GM18508 (cell line): ENCODE measurements at regions not wholly inside any gene's neighbourhood (a gene's known extent, or its start where the extent isn't known, plus 50 kb on each side); places are given as distances from the start of the nearest gene placed in this dataset.
A peak's percentile ranks its signal among the peaks of the same experiment; 100 is the strongest.

ENCODE experiments used
- ATAC-seq: cut with Tn5 transposase; IDR thresholded peaks from one replicate; pipeline ENCODE4 v1.9.1; 2021; ENCODE audit warnings: moderate number of reproducible peaks; ENCODE audit not compliant: insufficient read depth, unreplicated experiment

DNA sequence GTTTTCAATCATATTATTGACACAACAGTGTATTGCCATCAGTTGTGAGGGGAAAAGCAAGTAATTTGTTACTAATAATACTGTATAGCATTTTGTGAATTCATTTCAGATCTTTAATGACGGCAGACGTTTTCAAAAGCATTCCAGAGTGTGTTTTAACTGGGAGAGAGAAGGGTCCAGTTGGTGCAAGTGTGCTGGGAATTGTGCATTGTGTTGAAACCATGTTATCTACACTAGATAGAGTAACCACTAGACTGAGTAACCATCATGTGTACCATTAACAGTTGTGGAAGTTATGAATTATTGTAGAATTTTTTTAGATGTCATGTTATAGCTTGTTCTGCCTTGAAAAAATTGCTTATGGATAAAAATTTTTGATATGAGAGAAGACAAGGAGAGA is 104.5 kb upstream of the VEGFC start:
- ATAC-seq, result no peak

DNA sequence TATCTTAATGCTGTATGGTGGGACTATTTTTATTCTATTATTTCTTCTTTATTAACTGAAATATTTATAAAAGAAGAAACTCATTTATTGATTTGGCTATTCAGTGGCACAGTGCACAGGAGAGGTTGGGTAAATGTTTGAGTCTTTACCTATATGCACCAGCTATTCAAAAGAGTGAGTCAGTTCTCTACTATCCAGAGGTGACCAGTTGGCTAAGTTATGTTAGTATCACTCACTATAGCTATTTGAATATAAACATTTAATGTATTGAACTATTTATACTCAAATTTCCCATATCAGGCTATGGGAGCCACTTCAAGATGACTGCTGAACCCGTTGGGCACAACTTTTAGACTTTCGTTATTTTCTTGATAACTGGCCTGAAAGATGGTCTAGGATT is 106.1 kb upstream of the VEGFC start:
- no peak for ATAC-seq

DNA sequence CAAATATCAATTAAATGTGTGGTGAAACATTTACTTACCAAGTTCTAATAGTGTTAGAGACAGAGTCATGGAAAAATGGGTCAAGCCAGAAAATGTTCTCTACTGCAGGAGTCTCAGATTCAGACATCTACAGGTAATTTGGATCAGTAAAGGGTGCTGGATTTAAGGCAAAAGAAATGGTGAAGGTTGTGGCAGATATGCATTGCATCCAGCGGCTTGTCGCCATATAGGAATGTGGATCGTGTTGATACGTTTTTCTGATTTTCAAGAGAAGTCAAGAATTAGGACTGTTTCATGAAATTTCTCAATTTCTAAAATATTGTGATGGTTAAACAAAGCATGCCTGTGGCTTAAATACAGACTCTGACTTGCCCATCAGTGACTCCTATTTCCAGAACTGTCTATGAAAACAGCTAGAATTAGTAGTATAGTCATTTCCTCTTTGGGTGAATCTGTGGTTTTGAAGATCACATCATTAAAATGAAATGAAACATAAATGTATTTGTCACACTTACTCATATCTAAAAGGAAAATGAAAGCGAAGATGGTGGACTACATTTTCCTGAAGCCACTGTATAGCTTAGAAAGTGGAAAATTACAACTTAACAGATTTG is 110.1 kb upstream of the VEGFC start:
- peak; percentile 99 for ATAC-seq

DNA sequence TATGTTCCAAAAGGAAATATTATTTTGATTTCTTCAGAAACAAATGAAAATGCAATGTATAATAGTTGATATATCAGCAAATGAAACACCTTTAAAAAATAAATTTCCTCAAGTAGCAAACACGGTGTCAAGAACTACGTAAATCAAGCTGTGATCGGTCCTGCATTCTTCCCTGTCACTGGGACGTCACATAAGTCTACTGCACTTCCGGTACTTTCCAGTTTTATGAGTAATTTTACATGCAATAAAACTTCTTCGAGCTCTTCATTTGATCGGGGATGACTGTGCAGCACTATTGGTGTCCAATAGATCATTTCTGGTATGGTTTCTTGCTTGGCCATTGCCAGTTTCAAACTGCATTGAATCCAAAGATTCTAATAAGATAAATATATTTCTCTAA is 114.0 kb upstream of the VEGFC start:
- ATAC-seq, result no peak

DNA sequence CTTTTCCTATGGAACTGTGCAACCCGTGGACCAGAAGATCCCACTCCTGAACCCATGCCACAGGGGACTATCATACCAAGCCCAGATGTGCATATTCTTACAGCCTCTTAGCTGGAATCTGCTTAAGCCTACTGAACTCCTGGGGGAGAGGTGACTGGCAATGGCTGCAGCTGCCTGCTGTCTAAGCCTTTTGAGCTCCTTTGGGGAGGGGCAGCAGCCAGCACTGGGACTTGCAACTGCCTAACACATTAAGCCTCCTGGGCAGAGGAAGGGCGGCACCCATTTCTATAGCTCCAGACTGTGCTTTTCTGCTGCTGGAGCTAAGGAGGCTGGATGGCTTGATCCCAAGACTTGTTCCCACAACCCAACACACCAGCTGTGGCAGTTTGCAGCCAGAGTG is 117.9 kb upstream of the VEGFC start:
- no peak for ATAC-seq

DNA sequence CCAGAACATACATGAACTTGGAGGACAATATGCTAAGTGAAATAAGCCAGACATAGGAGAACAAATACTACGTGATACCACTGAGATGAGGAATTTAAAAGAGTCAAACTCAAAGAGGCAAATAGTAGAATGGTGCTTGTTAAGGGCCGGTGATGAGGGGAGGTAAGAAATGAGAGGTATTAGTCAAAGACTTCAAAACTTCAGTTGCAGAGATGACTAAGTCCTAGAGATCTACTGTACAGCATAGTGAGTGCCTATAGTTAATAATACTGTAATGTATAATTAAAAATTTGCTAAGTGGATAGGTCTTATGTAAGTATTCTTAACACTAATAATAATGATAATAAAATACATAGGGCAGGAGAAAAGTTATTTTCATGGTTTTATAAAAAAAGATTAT is 126.9 kb upstream of the VEGFC start:
- ATAC-seq, result no peak

- no peak for ATAC-seq
Observed at GRCh38 chr4:176920694-176921093, 128.0 kb upstream of the VEGFC start.

DNA sequence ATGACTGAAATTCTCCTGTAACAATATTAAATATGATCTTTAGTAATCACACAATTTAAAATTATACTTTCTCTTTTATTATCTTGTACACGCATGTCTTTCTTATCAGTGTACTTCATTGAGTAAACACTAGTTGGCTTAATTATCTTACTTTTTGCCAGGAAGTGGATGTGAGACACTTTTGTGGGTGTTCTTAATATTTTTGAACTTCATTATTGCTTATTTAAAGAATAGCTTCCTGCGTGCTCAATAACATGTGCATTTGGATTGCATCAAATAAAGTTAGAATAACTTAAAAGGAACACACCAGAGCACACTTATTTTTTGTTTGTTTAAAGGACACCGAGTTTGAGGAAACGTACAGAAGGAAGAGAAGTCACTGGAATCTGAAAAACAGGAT is 128.5 kb upstream of the VEGFC start:
- ATAC-seq, result no peak

DNA sequence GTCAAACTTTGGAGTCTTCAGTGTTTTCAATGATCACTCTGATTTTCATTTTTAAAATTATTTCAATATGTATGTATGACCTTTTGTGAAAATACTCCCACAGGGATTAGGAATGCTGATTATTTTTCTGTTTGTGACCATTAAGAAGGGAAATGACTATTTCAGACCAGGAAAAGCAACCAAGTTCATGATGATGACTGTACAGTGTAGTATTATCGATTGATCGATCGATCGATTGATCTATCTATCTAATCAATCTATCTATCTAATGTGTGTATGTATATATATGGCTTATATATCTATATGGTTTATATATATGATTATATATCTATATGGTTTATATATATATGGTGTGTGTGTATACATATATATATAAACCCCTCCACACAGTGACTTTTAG is 131.5 kb upstream of the VEGFC start:
- ATAC-seq, result no peak

DNA sequence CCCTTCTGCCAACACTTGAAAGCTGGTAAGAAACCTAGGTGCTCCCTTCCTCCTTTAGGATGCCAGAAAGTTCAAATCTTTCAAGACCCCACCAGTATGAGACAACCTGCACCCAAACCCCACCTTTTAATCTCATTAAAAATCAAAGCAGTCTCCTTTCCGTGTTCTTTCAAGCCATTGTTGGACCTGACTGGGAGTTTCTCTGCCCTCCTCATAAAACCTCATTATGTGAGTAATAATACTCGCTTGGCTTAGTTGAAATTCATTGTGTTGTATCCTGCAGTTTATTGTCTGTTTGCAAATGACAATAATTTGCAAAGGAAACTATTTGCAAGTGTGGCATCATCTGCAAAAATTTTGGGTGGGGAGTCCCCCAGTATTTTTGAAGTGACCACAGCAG is 133.2 kb upstream of the VEGFC start:
- no peak for ATAC-seq

DNA sequence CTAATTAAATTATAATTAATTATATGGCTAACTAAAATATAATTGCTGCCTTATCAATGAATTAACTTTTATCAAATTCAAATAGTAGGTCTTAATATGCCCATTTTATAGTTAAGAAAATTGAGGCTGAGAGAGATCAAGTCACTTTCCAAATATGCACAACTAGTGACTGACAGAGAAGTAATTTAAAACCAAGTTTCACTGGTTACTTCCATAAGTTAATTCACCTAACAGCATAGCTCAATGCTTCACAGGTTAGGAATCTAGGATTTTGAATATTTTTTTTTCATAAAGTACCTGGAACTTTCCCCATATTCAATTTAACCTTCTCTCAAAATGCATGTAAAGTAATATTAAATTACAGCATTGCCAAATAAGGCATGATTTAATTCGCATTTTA is 134.4 kb upstream of the VEGFC start:
- ATAC-seq, result no peak

DNA sequence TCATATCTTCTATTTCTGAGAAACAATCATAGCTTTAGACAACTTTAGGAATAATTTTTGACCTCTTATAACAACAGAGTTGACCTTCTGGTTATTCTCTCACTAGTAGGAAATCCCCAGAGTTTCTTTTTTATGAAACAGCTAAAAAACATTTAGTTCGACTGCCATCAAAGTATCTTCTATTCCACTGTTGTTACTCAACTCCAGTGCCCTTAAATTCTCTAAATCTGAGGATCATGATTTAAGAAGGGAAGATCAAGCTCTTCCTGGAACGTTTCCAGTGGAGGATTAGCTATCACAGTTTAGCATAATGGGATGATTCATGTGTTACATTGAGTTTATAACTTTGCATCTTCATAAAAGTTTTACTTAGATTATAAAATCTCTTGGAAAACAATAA is 134.9 kb upstream of the VEGFC start:
- no peak for ATAC-seq

DNA sequence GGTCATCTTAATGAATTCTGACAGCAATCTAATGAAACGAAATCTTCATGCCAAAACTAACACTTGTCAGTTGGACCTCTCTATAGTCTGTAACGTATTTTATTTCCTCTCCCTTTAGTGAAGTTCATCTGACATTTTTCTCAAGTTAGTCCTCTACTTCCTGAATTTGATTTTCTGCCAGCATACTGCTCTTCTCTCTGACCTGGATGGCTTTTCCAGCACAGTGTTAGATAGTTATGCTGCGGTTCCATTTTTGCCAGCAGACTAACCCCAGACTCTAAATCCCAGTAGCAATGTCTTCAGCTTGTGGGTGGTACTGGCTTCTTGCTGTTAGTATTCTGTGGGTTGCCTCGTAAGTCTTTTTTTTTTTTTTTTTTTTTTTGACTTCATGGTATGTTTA is 146.7 kb upstream of the VEGFC start:
- ATAC-seq, result no peak

DNA sequence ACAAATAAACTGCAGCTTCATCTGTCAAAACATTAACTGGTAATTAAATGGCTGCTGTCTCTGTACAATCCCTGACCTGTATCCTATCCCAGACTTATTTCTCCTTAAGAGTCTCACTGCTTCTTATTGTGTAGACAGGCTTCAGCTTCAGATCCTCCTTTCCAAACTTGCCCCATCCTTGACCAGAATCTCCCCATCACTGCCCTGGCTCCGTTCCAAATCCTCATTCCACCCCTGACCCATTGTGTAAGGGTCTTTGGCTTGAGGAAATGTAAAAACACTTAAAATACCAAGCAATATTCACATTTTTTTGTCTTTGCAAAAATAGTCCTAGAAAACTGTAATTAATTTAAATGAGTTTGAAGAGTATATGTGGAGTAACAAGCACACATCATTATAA is 152.6 kb upstream of the VEGFC start:
- no peak for ATAC-seq

GRCh38 chr4:176949029-176949428 is 156.3 kb upstream of the VEGFC start:
- no peak for ATAC-seq

GRCh38 chr4:176953021-176953420 is 160.3 kb upstream of the VEGFC start:
- ATAC-seq, result no peak

DNA sequence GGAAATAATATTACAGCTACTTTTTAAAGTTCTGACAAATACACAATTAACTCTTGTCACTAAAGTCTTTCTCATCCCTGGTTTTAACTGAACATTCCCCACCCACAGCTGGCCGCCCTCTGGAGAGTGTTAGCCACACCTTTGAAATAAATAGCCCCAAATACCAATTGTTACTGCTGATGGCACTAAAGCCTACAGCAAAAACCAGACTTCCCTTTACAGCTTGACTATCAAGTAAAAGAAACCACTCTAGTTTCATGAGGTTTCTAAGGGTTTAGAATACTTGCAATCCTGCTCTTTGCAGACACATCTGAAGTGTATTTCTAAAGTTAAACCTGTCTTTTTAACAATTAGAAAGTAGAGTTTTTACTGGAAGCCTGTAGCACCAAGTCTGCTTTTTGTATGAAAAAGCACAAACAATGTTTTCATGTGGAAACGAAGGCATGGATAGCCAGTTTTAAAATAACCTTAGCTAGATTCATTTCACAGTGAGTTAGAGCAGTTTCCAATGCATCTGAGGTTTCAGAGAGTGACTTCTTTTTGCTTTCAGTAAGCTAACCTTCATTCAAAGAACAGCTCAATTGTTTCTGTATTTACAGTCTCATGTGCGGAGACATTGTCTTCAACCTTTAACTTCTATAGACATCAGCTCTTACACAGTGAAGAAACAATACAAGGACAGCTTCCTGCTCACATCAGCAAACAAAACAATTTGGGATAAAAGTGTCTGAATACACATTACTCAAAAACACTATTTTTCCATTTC is 164.8 kb upstream of the VEGFC start:
- ATAC-seq, result no peak

DNA sequence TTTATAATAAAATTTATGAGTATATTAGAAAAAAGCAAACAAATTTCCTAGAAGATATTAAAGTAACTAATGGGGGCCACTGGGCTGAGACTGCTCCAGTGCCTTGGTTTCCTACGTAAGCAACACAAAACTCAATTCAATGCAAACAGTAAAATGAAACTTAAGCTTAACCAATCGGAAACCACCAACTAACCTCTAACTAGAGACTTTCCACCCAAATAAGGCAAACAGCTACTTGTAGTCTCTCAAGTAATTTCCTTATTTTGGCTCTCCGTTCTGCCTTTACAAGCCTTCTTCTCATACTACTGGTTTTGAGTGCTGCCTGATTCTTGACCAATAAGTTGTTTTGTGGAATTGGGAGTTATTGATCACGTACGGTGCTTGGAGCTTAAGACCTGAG is 167.3 kb upstream of the VEGFC start:
- no peak for ATAC-seq

DNA sequence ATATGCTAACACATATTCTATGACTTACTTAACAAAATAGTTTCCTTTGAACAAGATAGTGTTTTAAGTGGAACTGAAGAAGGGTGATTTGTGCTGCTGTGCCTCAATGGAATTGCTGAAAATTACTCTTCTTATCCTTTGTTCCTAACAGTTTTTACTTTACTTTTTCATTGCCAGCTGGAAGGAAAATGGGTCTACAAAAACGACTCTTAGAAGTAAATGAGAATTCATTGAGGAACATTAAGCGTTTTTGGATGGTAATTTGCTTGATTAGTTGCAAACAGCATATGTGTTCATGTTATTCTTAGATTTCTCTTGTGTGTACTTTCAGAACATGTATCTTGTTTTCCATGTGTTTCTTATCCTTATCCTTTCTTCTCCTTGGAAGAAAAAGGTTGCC is 170.4 kb upstream of the VEGFC start:
- ATAC-seq, result no peak

DNA sequence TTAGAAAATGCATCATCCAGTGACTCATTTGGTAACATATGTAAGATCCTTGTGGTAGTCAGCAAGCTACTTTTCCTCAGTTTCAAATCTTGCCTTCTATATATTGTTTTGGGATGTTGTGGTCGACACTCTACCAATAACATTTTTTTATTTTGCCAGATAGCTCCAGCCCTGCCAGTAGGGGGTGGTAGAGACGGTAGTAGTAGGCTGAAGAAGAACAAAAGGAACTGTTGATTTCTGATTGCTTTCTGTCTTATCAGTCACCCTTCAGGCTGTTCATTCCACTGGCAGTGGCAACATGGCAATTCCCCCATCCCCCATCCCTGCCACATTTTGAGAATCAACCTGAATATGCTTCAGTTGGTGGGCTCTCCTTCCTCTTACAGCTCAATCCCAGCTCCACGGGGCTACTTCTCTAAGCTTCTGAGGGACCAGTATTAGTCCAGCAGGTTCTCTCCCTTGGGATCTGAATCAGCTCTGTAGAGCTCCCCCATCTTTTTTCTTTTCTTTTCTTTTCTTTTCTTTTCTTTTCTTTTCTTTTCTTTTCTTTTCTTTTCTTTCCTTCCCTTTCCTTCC is 171.5 kb upstream of the VEGFC start:
- no peak for ATAC-seq

GRCh38 chr4:176967586-176967985 is 174.9 kb upstream of the VEGFC start:
- no peak for ATAC-seq

DNA sequence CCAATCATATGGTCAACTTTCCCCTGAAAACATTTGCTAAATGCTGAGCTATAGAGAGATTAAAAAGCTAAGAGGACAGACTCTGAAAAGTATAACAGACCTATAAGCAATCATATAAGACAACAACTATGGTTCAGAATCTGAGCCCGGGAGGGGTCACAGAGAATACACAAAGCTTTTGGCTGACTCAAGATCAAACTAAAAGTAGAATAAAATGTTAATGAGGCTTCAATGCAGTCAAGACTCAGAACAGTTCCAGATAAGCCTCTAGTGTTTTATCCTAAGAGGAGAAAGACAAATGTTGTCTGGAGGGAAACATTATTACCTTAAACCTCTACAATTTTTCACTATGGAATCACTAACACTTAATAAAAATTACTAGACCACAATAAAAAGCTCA is 175.4 kb upstream of the VEGFC start:
- no peak for ATAC-seq
